ENCODE measurements at regions not wholly inside any gene's neighbourhood (a gene's known extent, or its start where the extent isn't known, plus 50 kb on each side); places are given as distances from the start of the nearest gene placed in this dataset.
"Not testable (repeated sequence)": the region's sequence is repeated elsewhere in the genome, so short reads cannot be mapped to it uniquely, and the experiment has no call there.

- not testable (repeated sequence) for DNase-seq
Measured at GRCh38 chr3:69480986-69481385, 95.1 kb upstream of the FRMD4B start.

GRCh38 chr3:69474186-69474585 is 88.3 kb upstream of the FRMD4B start:
- no peak for DNase-seq

DNA sequence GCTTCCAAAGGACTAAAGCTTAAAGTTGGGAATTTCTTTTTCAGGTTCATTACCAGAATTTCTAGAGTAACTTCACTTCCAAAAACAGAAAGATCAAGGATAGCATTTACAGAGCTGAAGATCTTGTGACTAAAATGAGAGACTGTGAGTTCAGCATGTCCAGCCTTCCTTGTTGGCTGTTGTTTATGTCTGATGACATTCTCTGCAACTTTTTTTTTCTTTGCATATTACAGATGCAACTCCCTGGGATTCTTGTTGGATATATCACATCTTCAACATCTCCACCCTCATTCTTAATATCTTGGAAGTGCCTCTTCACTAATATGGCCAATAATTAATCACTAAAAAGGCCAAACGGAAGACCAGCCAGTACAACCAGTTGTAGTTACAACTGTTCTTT is 86.2 kb upstream of the FRMD4B start:
- DNase-seq, result no peak

DNA sequence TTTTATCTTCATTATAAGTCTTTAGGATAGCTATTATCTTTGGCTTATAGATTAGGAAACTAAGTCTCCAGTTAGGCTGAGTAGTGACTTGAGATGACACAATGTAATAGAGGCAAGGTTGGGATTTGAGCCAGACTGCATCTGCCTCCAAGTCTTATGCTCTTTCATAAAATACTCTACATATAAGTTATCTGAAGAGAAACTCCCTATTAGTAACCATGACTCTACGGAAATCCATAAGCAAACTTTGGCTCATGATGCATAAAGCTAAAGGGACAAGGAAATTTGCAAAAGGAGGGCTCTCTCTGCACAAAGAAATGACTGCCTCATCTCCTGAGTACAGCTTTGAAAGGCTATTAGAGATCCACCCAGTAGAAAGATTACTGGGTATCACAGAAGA is 77.6 kb upstream of the FRMD4B start:
- no peak for DNase-seq

GRCh38 chr3:69462826-69463100 is 76.9 kb upstream of the FRMD4B start:
- no peak for DNase-seq

- no peak for DNase-seq
Measured at GRCh38 chr3:69462022-69462825, 76.3 kb upstream of the FRMD4B start.

DNA sequence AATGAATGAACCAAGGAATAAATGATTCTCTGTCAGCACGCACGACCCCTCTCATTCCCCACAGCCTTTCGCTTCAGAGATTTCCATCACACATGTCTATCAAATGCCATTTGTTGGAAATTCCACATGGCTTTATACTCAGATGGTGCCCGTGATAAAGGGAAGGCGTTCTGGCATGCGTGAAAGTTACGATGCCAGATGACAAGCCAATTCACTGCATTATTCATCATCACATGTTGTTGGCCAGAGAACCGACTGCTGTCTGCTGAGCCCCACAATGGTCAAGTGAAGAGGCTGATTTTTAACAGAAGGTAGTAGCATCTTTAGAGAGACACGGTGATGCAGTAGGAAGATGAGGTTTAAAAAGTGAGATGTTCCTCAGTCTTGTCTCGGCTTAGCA is 74.1 kb upstream of the FRMD4B start:
- peak in 1 of 2 donors; percentile 18 for DNase-seq

- no peak for DNase-seq
Measured at GRCh38 chr3:69458803-69459365, 73.0 kb upstream of the FRMD4B start.

- no peak for DNase-seq
Measured at GRCh38 chr3:69456631-69457030, 70.7 kb upstream of the FRMD4B start.

DNA sequence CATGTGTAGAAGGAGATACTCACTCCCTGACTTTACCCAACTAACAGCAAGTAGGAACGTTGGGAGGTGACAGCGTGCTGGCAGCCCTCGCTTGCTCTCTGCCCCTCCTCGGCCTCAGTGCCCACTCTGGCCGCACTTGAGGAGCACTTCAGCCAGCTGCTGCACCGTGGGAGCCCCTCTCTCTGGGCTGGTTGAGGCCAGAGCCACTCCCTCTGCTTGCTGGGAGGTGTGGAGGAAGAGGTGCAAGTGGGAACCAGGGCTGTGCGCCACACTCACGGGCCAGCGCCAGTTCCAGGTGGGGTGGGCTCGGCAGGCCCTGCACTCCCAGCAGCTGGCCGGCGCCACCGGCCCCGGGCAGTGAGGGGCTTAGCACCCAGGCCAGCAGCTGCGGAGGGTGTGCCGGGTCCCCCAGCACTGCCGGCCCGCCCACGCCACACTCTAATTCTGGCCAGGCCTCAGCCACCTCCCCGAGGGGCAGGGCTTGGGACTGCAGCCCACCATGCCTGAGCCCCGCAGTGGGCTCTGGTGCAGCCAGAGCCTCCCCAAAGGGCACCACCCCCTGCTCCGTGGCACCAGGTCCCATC is 68.4 kb upstream of the FRMD4B start:
- no peak for DNase-seq

GRCh38 chr3:69452295-69452694 is 66.4 kb upstream of the FRMD4B start:
- DNase-seq, result no peak

DNA sequence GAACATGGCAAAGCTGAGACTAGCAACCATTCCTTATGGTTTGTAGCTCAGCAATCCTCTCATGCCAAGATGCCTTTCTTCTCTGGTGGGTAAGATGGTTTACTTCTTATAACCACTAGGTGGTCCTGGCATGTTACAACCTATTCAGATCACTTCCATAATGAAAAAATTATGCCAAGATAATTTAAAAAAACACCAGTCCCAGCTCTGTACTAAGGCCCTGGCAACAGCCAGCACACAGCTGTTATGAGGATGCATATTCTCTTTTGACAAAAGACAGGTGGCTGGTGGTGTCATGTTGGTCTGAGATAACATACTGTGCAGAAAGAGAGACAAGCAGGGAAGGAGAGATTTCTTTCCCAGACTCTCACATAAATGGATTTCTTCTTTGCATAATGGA is 65.7 kb upstream of the FRMD4B start:
- no peak for DNase-seq

GRCh38 chr3:69448877-69449276 is 63.0 kb upstream of the FRMD4B start:
- DNase-seq, result no peak

DNA sequence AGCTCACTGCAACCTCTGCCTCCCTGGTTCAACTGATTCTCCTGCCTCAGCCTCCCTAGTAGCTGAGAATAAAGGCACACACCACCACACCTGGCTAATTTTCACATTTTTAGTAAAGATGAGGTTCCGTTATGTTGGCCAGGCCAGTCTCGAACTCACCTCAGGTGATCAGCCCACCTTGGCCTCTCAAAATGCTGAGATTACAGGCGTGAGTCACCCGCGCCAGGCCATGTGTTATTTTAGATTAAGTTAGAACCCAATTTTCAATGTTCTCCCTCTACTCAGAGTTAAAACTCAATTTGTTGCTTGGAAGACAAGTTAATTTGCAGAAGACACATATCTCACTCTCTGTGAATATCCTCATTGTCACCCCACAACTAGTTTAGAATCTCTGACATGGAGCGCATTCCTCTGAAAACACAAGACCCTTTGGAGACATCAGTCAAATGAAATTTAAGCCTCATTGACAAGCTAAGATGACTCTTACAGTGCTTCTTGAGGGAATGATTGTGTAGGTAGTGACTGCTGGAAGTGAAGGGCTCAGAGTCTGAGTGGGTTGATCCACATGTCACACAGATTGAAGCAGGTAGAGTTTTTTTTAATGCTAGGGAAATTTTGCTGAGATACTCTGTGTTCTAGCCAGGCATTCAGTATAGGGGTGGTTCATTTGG is 60.6 kb upstream of the FRMD4B start:
- DNase-seq, result no peak

- no peak for DNase-seq
Measured at GRCh38 chr3:69445498-69445897, 59.6 kb upstream of the FRMD4B start.

GRCh38 chr3:69445024-69445423 is 59.1 kb upstream of the FRMD4B start:
- peak in 1 of 2 donors; percentile 38 for DNase-seq

GRCh38 chr3:69443457-69443920 is 57.6 kb upstream of the FRMD4B start:
- DNase-seq, result no peak

DNA sequence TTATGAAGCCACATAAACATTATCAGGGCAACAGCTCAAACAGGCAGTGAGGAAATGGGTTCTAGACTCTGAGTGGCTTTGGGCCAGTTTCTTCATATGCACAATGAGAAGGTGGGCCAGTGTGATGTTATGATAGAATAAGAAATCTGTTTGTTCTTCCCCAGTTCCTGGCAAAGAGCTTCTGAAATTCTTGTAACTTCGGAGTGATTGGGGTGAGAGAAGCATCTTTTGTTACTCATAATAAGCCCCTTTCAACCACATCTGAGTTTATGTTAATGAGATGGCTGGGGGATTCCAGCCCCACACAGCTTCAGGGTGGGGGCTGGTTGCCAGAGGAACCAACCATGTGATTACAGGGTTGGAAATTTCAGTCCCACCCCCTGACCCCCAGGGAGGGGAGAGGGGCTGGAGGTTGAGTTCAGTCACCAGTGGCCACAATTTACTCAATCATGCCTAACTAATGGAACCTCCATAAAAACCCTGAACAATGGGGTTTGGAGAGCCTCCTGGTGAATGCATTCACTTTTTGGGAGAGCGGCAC is 57.0 kb upstream of the FRMD4B start:
- DNase-seq, result no peak

DNA sequence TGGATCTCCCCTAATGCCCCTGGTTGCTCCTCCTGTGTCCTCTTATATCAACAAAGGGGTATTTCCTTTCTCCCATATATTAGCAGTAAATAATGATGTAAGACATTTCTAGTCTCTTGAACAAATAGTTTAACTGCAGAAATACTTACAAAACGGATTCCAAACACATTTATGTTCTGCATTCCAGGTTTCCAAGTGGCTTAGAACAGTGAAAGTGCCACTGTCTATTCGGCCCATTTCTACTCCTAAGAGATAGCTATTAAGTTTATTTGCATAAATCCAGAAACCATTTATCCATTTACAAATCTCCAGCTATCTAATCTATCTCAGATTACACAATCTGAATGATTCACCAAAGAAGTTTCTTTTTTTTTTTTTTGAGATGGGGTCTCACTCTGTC is 55.8 kb upstream of the FRMD4B start:
- DNase-seq, result no peak

DNA sequence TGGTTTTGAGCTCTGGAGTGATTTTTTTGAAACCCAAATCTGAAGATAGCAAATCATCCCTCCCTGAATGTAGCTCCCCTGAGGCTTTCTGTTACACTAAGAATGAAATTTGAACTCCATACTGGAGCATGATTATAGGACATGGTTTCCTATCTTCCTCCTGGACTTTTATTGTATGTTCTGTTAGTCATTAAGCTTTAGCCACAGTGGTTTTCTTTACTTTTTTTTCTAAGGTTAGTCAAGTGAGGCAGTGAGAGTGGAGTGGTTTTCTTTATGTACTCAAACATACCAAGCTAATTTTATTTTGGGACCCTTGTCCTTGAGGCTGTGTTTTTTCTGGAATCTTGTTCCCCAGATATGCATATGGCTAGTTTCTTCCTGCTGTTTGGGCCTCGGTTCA is 55.2 kb upstream of the FRMD4B start:
- DNase-seq, result no peak

- DNase-seq, result peak in 1 of 2 donors; percentile 72
Measured at GRCh38 chr3:69439643-69440270, 53.9 kb upstream of the FRMD4B start.

DNA sequence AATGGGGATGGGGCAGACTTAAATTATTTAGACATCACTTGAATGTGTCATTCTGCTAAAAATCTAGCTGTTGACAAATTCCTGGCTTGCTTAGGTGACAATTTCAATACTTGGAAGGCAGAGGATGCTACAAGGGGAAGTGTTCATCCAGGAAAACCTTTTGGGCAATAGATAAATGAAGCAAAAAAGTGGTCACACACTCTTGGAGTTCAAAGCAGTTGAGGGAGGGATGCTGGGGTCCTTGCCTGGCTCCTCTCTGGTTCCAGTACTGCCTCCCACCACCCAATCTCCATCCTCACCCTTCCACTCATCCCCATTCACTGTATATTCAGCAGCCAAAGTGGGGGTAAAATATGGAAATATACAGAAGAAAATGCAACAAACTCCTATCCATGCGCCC is 52.6 kb upstream of the FRMD4B start:
- no peak for DNase-seq

Data from hippocampal formation (tissue), 2 donors.